ENCODE measurements at regions not wholly inside any gene's neighbourhood (a gene's known extent, or its start where the extent isn't known, plus 50 kb on each side); places are given as distances from the start of the nearest gene placed in this dataset.
"Not testable (repeated sequence)": the region's sequence is repeated elsewhere in the genome, so short reads cannot be mapped to it uniquely, and the experiment has no call there.

DNA sequence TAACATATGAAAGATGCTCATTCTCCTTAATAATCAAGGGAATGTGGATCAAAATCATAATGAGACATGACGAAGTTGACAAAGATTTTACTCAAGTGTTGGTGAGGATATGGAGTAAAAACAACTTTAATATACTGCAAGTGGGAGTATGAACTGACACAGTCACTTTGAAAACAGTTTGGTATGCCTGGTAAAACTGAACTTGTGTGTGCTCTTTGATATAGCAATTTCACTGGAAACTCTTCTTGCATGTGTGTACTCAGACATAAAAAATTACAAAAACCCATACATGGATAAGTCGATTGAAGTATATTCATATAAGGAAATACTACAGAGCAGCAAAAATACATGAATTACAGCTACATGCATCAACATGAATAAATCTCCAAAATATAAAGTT lies 182.5 kb downstream of the NFKBIZ start:
- H3K9me3 ChIP-seq (ENCODE audit: control insufficient read depth, low read length) = no peaks in the 10 kb centered on the region
- no peak overlapping the region for H3K27ac ChIP-seq (ENCODE audit: insufficient read depth, low read depth, low read length, poor library complexity, severe bottlenecking)
- no peaks in the 10 kb centered on the region for H3K36me3 ChIP-seq (ENCODE audit: control insufficient read depth, insufficient read depth, low read length)
- no peaks in the 10 kb centered on the region for H3K27me3 ChIP-seq (ENCODE audit: control insufficient read depth, insufficient read depth, low read length, poor library complexity, severe bottlenecking)
- H3K4me3 ChIP-seq (ENCODE audit: insufficient read depth, low read depth, low read length) = no peak overlapping the region
- no peaks in the 10 kb centered on the region for H3K4me1 ChIP-seq (ENCODE audit: control insufficient read depth, insufficient read depth, low read length)
- 90 to 93% methylated on average over 1 to 2 of the region's 2 CpGs for WGBS, 2 experiments

DNA sequence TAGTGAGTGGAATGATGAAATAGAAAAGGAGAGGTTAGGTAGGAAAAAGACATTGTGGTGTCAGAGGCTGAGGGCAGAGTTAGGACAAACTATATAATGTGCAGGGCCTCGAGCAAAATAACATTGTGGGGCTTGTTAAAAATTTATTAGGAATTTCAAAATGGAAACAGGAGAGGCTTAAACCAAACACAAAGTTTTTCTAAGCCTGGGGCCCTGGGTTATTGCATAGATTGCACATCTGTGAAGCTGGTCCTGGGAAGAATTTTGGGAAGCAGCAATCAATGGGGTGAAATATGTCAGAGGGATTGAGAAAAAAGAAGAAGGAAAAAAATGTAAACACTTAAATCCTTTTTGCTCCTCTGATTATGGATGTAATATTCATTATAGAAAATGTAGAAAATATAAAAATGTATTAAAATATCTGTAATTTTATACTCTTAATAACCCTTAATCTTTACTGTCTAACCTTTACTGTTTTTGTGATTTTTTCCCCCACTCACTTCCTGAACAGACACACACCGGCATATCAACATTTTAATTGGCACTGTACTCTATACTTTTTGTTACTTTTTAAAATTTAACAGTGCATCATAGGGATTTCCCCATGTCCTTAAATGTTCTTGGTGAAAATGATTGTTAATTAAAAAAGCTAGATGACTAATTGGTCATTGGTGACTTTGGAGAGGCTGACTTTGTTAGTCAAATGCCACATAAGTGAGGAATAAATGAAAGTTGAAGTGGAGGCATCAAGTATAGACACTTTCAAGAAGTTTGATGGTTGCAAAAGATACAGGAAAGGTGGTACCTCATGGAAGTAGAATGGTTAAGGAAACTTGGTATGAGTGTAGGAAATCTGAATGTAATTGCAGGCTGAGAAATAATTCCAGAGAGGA lies 183.4 kb downstream of the NFKBIZ start:
- no peak overlapping the region for H3K4me3 ChIP-seq (ENCODE audit: insufficient read depth, low read depth, low read length)
- no peaks in the 10 kb centered on the region for H3K9me3 ChIP-seq (ENCODE audit: control insufficient read depth, low read length)
- H3K27me3 ChIP-seq (ENCODE audit: control insufficient read depth, insufficient read depth, low read length, poor library complexity, severe bottlenecking) = no peaks in the 10 kb centered on the region
- H3K36me3 ChIP-seq (ENCODE audit: control insufficient read depth, insufficient read depth, low read length) = no peaks in the 10 kb centered on the region
- H3K4me1 ChIP-seq (ENCODE audit: control insufficient read depth, insufficient read depth, low read length) = no peaks in the 10 kb centered on the region
- WGBS, 2 experiments = 84 to 94% methylated on average over 2 of the region's 2 CpGs
- H3K27ac ChIP-seq (ENCODE audit: insufficient read depth, low read depth, low read length, poor library complexity, severe bottlenecking) = no peak overlapping the region

DNA sequence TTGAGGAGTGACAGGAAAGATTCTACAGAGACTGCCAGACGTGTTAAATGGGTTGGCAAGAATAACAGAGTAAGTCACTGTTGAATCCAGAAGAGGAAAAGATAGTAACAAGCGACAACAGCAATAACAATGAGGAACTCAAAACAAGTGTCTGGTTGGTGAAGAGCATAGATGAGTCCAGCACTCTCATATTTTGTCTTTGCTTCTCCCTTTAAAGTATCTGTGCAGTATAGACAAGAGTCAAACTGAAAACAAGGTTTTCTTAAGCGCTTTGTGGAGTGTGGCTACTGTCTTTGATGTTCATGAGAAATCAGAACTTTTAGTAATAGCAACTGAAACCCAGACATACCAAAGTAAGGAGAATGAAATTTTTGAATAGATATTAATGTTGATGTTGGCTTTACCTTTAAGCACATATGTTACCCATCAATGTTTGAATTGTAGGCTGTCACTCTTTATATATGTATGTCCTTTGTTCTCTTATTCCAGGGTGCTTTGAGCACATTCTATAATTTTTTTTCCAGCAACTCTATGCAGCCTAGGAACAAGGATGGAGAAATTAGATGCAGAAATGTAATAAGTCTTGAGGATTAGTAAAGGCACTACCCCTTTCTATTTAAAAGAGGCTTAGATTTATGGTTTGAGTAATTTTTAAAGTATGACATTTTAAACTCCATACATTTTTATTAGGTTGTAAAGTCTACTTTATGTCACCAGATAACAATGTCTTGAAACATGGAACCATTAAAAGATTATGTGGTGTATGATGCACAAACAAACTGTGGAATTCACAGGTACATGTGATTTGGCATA lies 185.5 kb downstream of the NFKBIZ start:
- 77 to 78% methylated on average over 3 of the region's 3 CpGs for WGBS, 2 experiments
- Histone ChIP-seq H3K27ac (ENCODE audit: insufficient read depth, low read depth, low read length, poor library complexity, severe bottlenecking) (no peak overlapping the region), H3K9me3 (ENCODE audit: control insufficient read depth, low read length) (no peaks in the 10 kb centered on the region), H3K4me1 (ENCODE audit: control insufficient read depth, insufficient read depth, low read length) (no peaks in the 10 kb centered on the region), H3K4me3 (ENCODE audit: insufficient read depth, low read depth, low read length) (no peak overlapping the region), H3K36me3 (ENCODE audit: control insufficient read depth, insufficient read depth, low read length) (no peaks in the 10 kb centered on the region), H3K27me3 (ENCODE audit: control insufficient read depth, insufficient read depth, low read length, poor library complexity, severe bottlenecking) (no peaks in the 10 kb centered on the region)

DNA sequence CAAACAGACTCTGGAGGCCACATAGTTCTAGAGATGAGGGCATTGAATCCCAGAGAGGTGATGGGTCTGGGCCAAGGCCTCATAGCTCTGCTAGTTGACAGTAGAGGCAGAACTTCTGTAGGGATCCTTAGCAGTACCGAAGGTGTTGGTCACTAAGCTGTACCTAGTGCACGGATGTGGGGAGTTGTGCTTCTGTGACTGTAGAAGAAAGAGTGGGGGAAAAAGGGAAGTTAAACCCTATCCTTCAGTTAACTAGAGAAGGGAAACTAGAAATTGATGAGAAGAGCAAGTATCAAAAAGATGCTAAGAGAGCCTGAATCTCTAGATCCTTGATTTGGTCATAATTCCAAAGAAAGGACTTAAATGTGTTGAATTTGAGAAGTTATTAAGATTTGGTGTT lies 186.7 kb downstream of the NFKBIZ start:
- H3K27ac ChIP-seq (ENCODE audit: insufficient read depth, low read depth, low read length, poor library complexity, severe bottlenecking) = no peak overlapping the region

DNA sequence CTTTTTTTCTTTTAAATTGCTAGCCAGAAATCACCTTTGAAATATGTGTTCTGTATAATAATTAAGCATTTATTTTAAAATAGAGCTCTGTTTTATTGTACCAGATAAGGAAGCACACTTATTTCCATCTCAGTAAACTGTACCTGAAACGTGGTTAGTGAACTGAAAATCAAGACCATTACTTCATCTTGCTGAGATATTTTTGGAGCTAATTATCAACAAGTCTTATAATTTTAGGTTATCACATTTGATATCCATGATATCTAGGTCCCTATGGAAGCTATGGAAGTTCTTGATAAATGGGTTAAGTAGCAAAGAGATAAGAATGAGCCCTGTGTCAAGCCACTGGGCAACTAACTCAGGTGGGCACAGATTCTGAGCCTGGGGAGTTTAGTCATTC lies 187.2 kb downstream of the NFKBIZ start:
- Histone ChIP-seq H3K36me3 (ENCODE audit: control insufficient read depth, insufficient read depth, low read length) (no peaks in the 10 kb centered on the region), H3K27me3 (ENCODE audit: control insufficient read depth, insufficient read depth, low read length, poor library complexity, severe bottlenecking) (no peaks in the 10 kb centered on the region), H3K4me3 (ENCODE audit: insufficient read depth, low read depth, low read length) (no peak overlapping the region), H3K4me1 (ENCODE audit: control insufficient read depth, insufficient read depth, low read length) (no peaks in the 10 kb centered on the region), H3K27ac (ENCODE audit: insufficient read depth, low read depth, low read length, poor library complexity, severe bottlenecking) (no peak overlapping the region), H3K9me3 (ENCODE audit: control insufficient read depth, low read length) (no peaks in the 10 kb centered on the region)
- 100% methylated on average over 1 of the region's 1 CpG; no CpG with 5 or more reads in 1 of the 2 experiments for WGBS, 2 experiments

More for the DNA sequence above, 186.7 kb downstream of the NFKBIZ start:
- Histone ChIP-seq H3K4me3 (ENCODE audit: insufficient read depth, low read depth, low read length) (no peak overlapping the region), H3K36me3 (ENCODE audit: control insufficient read depth, insufficient read depth, low read length) (no peaks in the 10 kb centered on the region), H3K4me1 (ENCODE audit: control insufficient read depth, insufficient read depth, low read length) (no peaks in the 10 kb centered on the region), H3K9me3 (ENCODE audit: control insufficient read depth, low read length) (no peaks in the 10 kb centered on the region), H3K27me3 (ENCODE audit: control insufficient read depth, insufficient read depth, low read length, poor library complexity, severe bottlenecking) (no peaks in the 10 kb centered on the region)
- WGBS, 2 experiments = 96 to 98% methylated on average over 2 of the region's 2 CpGs

DNA sequence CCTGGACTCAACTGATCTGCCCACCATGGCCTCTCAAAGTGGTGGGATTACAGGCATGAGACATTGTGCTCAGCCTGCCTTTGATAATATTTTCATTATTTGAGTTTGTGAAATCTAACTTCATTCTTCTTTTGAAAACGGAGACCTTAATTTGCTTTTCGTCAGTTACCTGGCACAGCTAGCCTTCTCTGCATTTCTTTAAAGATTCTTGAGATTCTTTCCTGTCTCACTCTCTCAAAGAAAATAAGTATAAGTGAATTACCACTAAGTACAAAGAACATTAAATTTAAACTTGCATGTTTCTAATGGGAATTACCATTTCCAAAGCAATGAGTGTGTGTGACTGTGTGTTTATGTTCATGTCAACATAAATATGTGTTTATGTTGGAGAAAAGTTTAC lies 187.9 kb downstream of the NFKBIZ start:
- no peaks in the 10 kb centered on the region for H3K9me3 ChIP-seq (ENCODE audit: control insufficient read depth, low read length)
- no peaks in the 10 kb centered on the region for H3K36me3 ChIP-seq (ENCODE audit: control insufficient read depth, insufficient read depth, low read length)
- no peak overlapping the region for H3K27ac ChIP-seq (ENCODE audit: insufficient read depth, low read depth, low read length, poor library complexity, severe bottlenecking)
- H3K4me1 ChIP-seq (ENCODE audit: control insufficient read depth, insufficient read depth, low read length) = no peaks in the 10 kb centered on the region
- no peak overlapping the region for H3K4me3 ChIP-seq (ENCODE audit: insufficient read depth, low read depth, low read length)
- 67 to 100% methylated on average over 1 to 2 of the region's 2 CpGs for WGBS, 2 experiments
- H3K27me3 ChIP-seq (ENCODE audit: control insufficient read depth, insufficient read depth, low read length, poor library complexity, severe bottlenecking) = no peaks in the 10 kb centered on the region

DNA sequence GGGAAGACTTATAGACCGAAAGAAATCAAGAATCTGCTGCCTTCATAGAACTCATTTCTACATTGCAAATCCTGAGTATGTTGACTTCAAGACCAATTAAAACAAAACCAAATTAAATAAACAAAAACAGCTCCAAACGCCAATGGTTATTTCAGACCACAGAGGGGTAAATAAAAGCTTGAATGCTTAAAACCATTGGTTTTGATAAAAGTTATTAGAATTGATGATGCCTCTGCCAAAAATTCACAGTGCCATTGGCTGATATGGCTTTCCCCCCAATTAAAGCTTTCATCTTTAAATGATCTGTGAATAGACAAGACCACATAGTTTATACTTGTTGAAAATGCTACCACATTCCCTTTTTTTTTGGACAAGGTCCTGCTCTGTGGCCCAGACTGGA lies 188.5 kb downstream of the NFKBIZ start:
- Histone ChIP-seq H3K4me3 (ENCODE audit: insufficient read depth, low read depth, low read length) (no peak overlapping the region), H3K27ac (ENCODE audit: insufficient read depth, low read depth, low read length, poor library complexity, severe bottlenecking) (no peak overlapping the region), H3K36me3 (ENCODE audit: control insufficient read depth, insufficient read depth, low read length) (no peaks in the 10 kb centered on the region), H3K4me1 (ENCODE audit: control insufficient read depth, insufficient read depth, low read length) (no peaks in the 10 kb centered on the region), H3K27me3 (ENCODE audit: control insufficient read depth, insufficient read depth, low read length, poor library complexity, severe bottlenecking) (no peaks in the 10 kb centered on the region), H3K9me3 (ENCODE audit: control insufficient read depth, low read length) (no peaks in the 10 kb centered on the region)
- WGBS, 2 experiments = 88 to 98% methylated on average over 2 of the region's 2 CpGs

DNA sequence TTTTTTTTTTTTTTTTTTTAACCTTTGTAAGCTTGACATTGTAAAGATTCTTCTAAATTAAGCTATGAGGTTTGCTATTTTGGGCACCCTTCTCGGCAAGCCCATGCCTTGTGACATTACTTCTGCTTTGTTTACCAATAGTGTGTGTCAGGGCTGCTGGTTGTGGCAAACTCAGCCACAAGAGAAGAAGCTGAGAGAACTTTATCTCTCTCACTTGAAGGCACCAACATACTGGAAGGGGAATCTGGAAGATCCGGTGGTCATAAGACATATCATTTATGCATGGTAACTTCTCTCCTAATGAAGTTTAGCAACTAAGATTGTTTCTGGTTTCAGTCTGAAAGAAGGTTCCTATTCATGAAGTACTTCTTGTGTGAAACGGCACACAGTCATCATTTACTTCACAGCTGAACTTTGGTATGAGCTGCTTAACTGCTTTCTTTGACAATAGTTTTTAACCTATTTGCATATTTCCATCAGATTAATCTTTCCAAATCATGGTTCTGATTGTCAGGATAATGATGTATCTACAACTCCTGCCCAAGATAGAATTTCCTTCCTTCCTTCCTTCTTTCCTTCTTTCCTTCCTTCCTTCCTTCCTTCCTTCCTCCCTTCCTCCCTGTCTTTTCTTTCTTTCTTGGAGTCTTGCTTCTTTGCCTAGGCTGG lies 189.3 kb downstream of the NFKBIZ start:
- Histone ChIP-seq H3K27ac (ENCODE audit: insufficient read depth, low read depth, low read length, poor library complexity, severe bottlenecking) (no peak overlapping the region), H3K36me3 (ENCODE audit: control insufficient read depth, insufficient read depth, low read length) (no peaks in the 10 kb centered on the region), H3K9me3 (ENCODE audit: control insufficient read depth, low read length) (no peaks in the 10 kb centered on the region), H3K4me1 (ENCODE audit: control insufficient read depth, insufficient read depth, low read length) (no peaks in the 10 kb centered on the region), H3K4me3 (ENCODE audit: insufficient read depth, low read depth, low read length) (no peak overlapping the region), H3K27me3 (ENCODE audit: control insufficient read depth, insufficient read depth, low read length, poor library complexity, severe bottlenecking) (no peaks in the 10 kb centered on the region)
- WGBS, 2 experiments = 89 to 97% methylated on average over 3 of the region's 3 CpGs

DNA sequence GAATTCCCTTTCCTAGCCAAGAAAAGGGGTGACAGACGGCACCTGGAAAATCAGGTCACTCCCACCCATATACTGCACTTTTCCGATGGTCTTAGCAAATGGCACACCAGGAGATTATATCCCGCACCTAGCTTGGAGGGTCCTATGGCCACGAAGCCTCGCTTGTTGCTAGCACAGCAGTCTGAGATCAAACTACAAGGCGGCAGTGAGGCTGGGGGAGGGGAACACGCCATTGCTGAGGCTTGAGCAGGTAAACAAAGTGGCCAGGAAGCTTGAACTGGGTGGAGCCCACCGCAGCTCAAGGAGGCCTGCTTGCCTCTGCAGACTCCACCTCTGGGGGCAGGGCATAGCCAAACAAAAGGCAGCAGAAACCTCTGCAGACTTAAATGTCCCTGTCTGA lies 190.8 kb downstream of the NFKBIZ start:
- not testable (repeated sequence) for H3K9me3 ChIP-seq (ENCODE audit: control insufficient read depth, low read length); H3K27me3 ChIP-seq (ENCODE audit: control insufficient read depth, insufficient read depth, low read length, poor library complexity, severe bottlenecking); H3K36me3 ChIP-seq (ENCODE audit: control insufficient read depth, insufficient read depth, low read length); H3K27ac ChIP-seq (ENCODE audit: insufficient read depth, low read depth, low read length, poor library complexity, severe bottlenecking); H3K4me3 ChIP-seq (ENCODE audit: insufficient read depth, low read depth, low read length); H3K4me1 ChIP-seq (ENCODE audit: control insufficient read depth, insufficient read depth, low read length)
- 93 to 95% methylated on average over 8 of the region's 8 CpGs for WGBS, 2 experiments
